GM18868 (cell line): ENCODE measurements at regions not wholly inside any gene's neighbourhood (a gene's known extent, or its start where the extent isn't known, plus 50 kb on each side); places are given as distances from the start of the nearest gene placed in this dataset.
A peak's percentile ranks its signal among the peaks of the same experiment; 100 is the strongest.

Source experiments
- ATAC-seq: cut with Tn5 transposase; IDR thresholded peaks from one replicate; pipeline ENCODE4 v1.9.1; 2021; ENCODE audit warnings: mild to moderate bottlenecking, moderate library complexity; ENCODE audit not compliant: unreplicated experiment

DNA sequence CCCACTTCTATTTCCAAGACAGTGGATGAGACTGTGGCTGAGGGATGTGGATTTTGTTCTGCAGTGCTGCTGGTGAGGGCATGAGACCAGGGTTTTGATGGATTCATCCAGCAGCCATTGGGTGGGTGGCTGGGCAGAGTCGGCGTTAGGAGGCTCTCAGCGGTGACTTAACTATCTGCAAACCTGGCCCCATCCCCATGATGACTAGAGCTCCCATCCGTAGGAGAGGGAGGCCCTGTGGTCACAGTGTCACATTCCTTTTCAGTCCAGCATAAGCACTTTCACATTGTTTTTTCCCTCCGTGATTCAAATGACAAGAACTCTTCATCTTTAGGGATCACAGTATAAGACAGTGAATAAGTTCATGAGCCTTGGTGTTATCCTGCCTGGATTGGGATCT lies 60.4 kb upstream of the SPRY4 start:
- no peak for ATAC-seq

DNA sequence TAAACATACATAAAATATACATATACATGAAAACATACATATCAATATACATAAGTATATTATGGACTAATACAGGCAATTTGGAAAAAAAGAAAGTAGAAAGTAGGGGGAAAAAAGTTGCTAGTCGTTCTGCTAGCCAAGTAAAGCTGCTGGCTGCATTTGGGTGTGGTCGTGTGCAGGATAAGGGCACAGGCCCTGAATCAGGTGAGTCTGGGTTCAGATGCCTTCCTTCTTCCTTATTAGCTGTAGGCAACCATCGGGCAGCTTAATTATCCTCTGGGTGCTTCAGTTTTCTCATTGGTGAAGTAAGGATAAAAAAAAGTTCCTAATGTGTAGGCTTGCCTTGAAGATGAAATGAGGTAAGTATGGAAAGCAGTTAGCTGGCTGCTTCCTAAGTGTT lies 59.2 kb upstream of the SPRY4 start:
- ATAC-seq: no peak

DNA sequence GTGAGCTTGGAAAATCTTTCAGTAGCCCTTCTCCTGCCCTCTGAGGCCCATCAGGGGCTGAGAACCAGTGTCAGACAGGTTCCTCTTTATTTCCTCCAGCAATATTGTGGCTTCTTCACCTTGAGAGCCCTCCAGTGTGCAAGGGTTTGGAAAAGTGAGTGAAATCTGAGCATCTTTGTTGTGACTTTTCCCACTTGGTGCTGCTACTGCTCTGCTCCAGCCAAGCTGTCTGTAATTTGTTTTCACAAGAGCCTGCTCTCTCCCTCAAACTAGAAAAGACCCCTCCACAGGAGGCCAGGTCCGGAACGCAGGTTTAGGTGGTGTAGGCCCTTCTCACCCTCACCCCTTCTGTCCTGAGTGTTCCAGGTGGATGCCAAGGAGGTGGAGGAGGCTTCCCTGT lies 57.4 kb upstream of the SPRY4 start:
- ATAC-seq: no peak

DNA sequence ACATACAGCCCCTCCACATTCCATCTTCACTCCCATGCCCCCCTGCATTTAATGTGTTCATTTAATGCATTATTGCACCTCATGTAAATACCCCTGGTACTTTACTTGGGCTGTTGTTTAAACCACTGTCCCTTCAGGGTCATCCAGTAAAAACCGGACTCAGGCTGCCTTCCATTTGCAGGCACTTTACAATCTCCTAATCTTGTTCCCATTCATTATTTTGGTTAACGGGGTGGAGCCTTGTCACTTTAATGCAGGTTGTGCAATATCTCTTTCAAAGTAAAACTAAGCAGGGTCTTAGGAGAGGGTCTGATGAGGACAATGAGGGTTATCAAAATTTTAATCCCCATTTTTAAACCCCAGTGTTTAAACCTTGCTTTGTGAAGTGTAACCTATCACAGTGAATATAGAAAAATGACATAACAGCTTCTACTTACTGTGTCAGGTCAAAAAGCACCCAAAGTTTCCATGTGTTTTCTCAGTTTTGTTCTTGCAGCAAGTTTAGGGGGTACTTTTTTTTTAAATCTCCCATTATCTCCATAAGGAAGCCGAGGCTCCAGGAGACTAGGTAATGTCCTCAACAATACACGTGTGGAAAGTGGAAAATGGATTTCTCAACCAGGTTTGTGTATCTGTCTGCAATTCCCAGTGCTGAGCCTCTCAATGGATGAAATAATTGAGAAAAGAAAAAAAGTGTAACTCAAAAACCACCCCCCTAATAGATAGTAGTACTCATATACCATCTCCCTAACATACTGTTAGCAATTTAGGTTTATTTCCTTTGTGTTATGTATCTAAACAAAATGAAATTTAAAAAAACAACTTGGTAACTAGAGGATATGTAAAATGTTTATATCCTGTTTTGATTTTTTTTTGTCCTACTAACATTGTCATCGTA lies 54.2 kb upstream of the SPRY4 start:
- peak; percentile 62 for ATAC-seq

DNA sequence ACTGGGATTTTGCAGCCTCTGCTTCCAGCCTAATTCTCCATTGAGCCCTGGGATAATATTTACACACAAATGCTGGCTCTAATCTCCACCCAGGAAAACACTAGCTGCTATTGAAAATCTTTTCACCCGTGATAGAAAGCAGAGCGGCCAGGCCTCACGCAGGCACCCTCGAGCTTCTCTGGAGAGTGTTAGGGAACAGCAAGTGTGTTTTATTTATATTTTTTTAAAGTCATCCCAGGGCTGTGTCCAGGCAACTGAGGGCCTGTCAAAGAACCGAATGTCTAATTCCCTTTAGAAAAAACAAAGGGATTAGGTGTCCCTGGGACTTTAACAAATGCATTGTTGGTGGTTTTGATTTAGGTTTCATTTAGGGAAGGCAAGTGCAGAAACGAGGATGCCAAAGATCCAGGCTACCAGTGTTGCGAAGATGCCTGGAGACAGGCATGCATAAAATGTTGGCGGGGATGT lies 51.2 kb upstream of the SPRY4 start:
- no peak for ATAC-seq
